Liver (tissue), 8 donors: ENCODE measurements at regions not wholly inside any gene's neighbourhood (a gene's known extent, or its start where the extent isn't known, plus 50 kb on each side); places are given as distances from the start of the nearest gene placed in this dataset.

ENCODE experiments used
- DNase-seq: peaks from one replicate; pipeline ENCODE4 v3.0.0-alpha.2; 2017; ENCODE audit warnings: low spot score
- H3K27ac ChIP-seq, 2 donors: one replicate each; pipeline ENCODE4 v1.7.0; 2013; ENCODE audit warnings: inconsistent platforms in 2 of 2, low read length in 2 of 2, control low read depth in 1 of 2, low read depth in 1 of 2, mild to moderate bottlenecking in 1 of 2
- H3K27me3 ChIP-seq, 4 donors: one replicate each; pipeline versions ENCODE4 v1.6.1 to v1.7.0; 2013; ENCODE audit warnings: low read length in 3 of 4, inconsistent platforms in 1 of 4, mild to moderate bottlenecking in 1 of 4, moderate library complexity in 1 of 4; ENCODE audit not compliant: control insufficient read depth in 4 of 4, insufficient read depth in 4 of 4
- H3K36me3 ChIP-seq, 4 donors: one replicate each; pipeline versions ENCODE4 v1.6.1 to v1.7.0; 2013; ENCODE audit warnings: low read length in 3 of 4, mild to moderate bottlenecking in 3 of 4, low read depth in 1 of 4, moderate library complexity in 1 of 4; ENCODE audit not compliant: control insufficient read depth in 4 of 4, insufficient read depth in 3 of 4
- H3K4me1 ChIP-seq, 4 donors: one replicate each; pipeline versions ENCODE4 v1.6.1 to v1.7.0; 2013; ENCODE audit warnings: low read length in 3 of 4, mild to moderate bottlenecking in 3 of 4, moderate library complexity in 1 of 4; ENCODE audit not compliant: control insufficient read depth in 4 of 4, insufficient read depth in 4 of 4
- H3K4me3 ChIP-seq, 3 donors: one replicate each; pipeline versions ENCODE4 v1.6.1 to v1.7.0; 2013; ENCODE audit warnings: low read length in 3 of 3, control low read depth in 1 of 3, low read depth in 1 of 3, mild to moderate bottlenecking in 1 of 3
- H3K9ac ChIP-seq, 2 donors: one replicate each; pipeline ENCODE4 v1.7.0; 2013; ENCODE audit warnings: low read length in 2 of 2, mild to moderate bottlenecking in 2 of 2, moderate library complexity in 2 of 2, control low read depth in 1 of 2, low read depth in 1 of 2
- H3K9me3 ChIP-seq, 4 donors: one replicate each; pipeline versions ENCODE4 v1.6.1 to v1.7.0; 2013; ENCODE audit warnings: low read length in 3 of 4; ENCODE audit not compliant: control insufficient read depth in 4 of 4
- CTCF ChIP-seq: fragments of 150-350 bp; IDR thresholded peaks from 2 replicates; pipeline ENCODE4 v1.5.1; 2017; ENCODE audit warnings: improper control_type of control experiment, low read depth, low read length; ENCODE audit not compliant: missing input control
- EGR1 ChIP-seq, 2 donors: IDR thresholded peaks; 2 replicates each; pipeline ENCODE4 v1.6.1; 2016 to 2018; ENCODE audit warnings: antibody characterized with exemption in 2 of 2, low read depth in 2 of 2
- FOXA1 ChIP-seq: IDR thresholded peaks from 2 replicates; pipeline ENCODE4 v1.6.1; 2016; ENCODE audit warnings: antibody characterized with exemption
- FOXA2 ChIP-seq: IDR thresholded peaks from 2 replicates; pipeline ENCODE4 v1.6.1; 2016; ENCODE audit warnings: antibody characterized with exemption
- GABPA ChIP-seq, 2 donors: IDR thresholded peaks in 1 of 2; conservative IDR thresholded peaks in 1 of 2; 2 replicates each; pipeline ENCODE4 v1.6.1; 2016; ENCODE audit warnings: antibody characterized with exemption in 2 of 2, mild to moderate bottlenecking in 1 of 2, moderate library complexity in 1 of 2
- HNF4A ChIP-seq, 2 donors: conservative IDR thresholded peaks; 2 replicates each; pipeline ENCODE4 v1.6.1; 2016; ENCODE audit warnings: antibody characterized with exemption in 2 of 2, mild to moderate bottlenecking in 2 of 2
- HNF4G ChIP-seq: IDR thresholded peaks from 2 replicates; pipeline ENCODE4 v1.6.1; 2016; ENCODE audit warnings: antibody characterized with exemption
- MAX ChIP-seq: IDR thresholded peaks from 2 replicates; pipeline ENCODE4 v1.6.1; 2016; ENCODE audit warnings: antibody characterized with exemption
- NR2F2 ChIP-seq: IDR thresholded peaks from 2 replicates; pipeline ENCODE4 v1.6.1; 2016; ENCODE audit warnings: antibody characterized with exemption
- RAD21 ChIP-seq, 2 donors: IDR thresholded peaks; 2 replicates each; pipeline ENCODE4 v1.6.1; 2016; ENCODE audit warnings: antibody characterized with exemption in 2 of 2, mild to moderate bottlenecking in 2 of 2
- RXRA ChIP-seq, 2 donors: IDR thresholded peaks; 2 replicates each; pipeline ENCODE4 v1.6.1; 2017 to 2018; ENCODE audit warnings: antibody characterized with exemption in 2 of 2, mild to moderate bottlenecking in 1 of 2
- SP1 ChIP-seq: IDR thresholded peaks from 2 replicates; pipeline ENCODE4 v1.6.1; 2018; ENCODE audit warnings: antibody characterized with exemption, mild to moderate bottlenecking
- YY1 ChIP-seq: IDR thresholded peaks from 2 replicates; pipeline ENCODE4 v1.6.1; 2016; ENCODE audit warnings: antibody characterized with exemption, mild to moderate bottlenecking
- ZBTB33 ChIP-seq: IDR thresholded peaks from 2 replicates; pipeline ENCODE4 v1.6.1; 2016; ENCODE audit warnings: antibody characterized with exemption
- WGBS: extraction: QIAGEN DNeasy Blood & Tissue Kit; methylation state at CpG from one replicate; pipeline ENCODE4 v1.1.7; 2013; 5-methylcytosine and 5-hydroxymethylcytosine counted together
- donor health status: healthy.
- donor health status: healthy.
- donor health status: healthy.
- donor health status: healthy.
- donor health status: healthy.

GRCh38 chrY:8582277-8582850, 754.9 kb upstream of the TSPY4 start:
- no peaks in the 10 kb centered on the region for H3K4me1 ChIP-seq
- H3K4me3 ChIP-seq, result no peak overlapping the region
- H3K9me3 ChIP-seq, result no peaks in the 10 kb centered on the region
- no peak for TF ChIP-seq RAD21 (IDR thresholded peaks at IDR 0.05)
- no peak for TF ChIP-seq GABPA (IDR thresholded peaks at IDR 0.05 in 1 of 2, conservative IDR thresholded peaks at IDR 0.05 in 1 of 2)
- no peak for TF ChIP-seq EGR1 (IDR thresholded peaks at IDR 0.05; ENCODE audit: low read depth in 2 of 2)
- no peak for TF ChIP-seq NR2F2
- TF ChIP-seq ZBTB33, result no peak
- H3K27ac ChIP-seq, result no peak overlapping the region
- no peak overlapping the region for H3K9ac ChIP-seq
- no peak for DNase-seq
- H3K36me3 ChIP-seq, result no peaks in the 10 kb centered on the region
- 60% methylated on average over 1 of the region's 1 CpG for WGBS
- H3K27me3 ChIP-seq, result no peaks in the 10 kb centered on the region

GRCh38 chrY:8583191-8583590, 754.1 kb upstream of the TSPY4 start:
- H3K36me3 ChIP-seq, result no peaks in the 10 kb centered on the region
- no peaks in the 10 kb centered on the region for H3K9me3 ChIP-seq
- H3K27ac ChIP-seq, result no peak overlapping the region
- no peaks in the 10 kb centered on the region for H3K27me3 ChIP-seq
- TF ChIP-seq HNF4G, result no peak
- WGBS, result 81% methylated on average over 4 of the region's 4 CpGs
- no peaks in the 10 kb centered on the region for H3K4me1 ChIP-seq
- no peak overlapping the region for H3K4me3 ChIP-seq
- H3K9ac ChIP-seq, result no peak overlapping the region
- DNase-seq, result no peak

- no peak for DNase-seq
- no peak overlapping the region for H3K4me3 ChIP-seq
- TF ChIP-seq GABPA (IDR thresholded peaks at IDR 0.05 in 1 of 2, conservative IDR thresholded peaks at IDR 0.05 in 1 of 2) (no peak), ZBTB33 (no peak), RXRA (IDR thresholded peaks at IDR 0.05) (no peak), SP1 (no peak), MAX (no peak), FOXA1 (no peak), HNF4A (conservative IDR thresholded peaks at IDR 0.05) (no peak), HNF4G (no peak), CTCF (no peak), EGR1 (IDR thresholded peaks at IDR 0.05; ENCODE audit: low read depth in 2 of 2) (no peak), NR2F2 (no peak), FOXA2 (no peak), YY1 (no peak)
- no peaks in the 10 kb centered on the region for H3K27me3 ChIP-seq
- H3K27ac ChIP-seq, result no peak overlapping the region
- no peaks in the 10 kb centered on the region for H3K36me3 ChIP-seq
- WGBS, result 71% methylated on average over 2 of the region's 2 CpGs
- H3K9ac ChIP-seq, result no peak overlapping the region
- no peaks in the 10 kb centered on the region for H3K9me3 ChIP-seq
- no peaks in the 10 kb centered on the region for H3K4me1 ChIP-seq
Measured at GRCh38 chrY:8590641-8591040, 746.6 kb upstream of the TSPY4 start.
